HTR-8/SVneo (cell line): ENCODE measurements at regions not wholly inside any gene's neighbourhood (a gene's known extent, or its start where the extent isn't known, plus 50 kb on each side); places are given as distances from the start of the nearest gene placed in this dataset.

ENCODE experiments used
- DNase-seq: peaks from one replicate; pipeline ENCODE4 v3.0.0; 2011; ENCODE audit warnings: low spot score, mixed read lengths; ENCODE audit not compliant: insufficient read length
- FAIRE-seq: peaks from 2 replicates; lab custom pipeline; 2011; peaks lifted over from hg19 to GRCh38; lab: Jason Lieb, UNC

- FAIRE-seq, result no peak
- DNase-seq, result peak; percentile 3
Measured at GRCh38 chrX:67780694-67781109, 236.9 kb downstream of the AR start.

GRCh38 chrX:67781132-67781531, 237.3 kb downstream of the AR start:
- DNase-seq, result no peak

GRCh38 chrX:67784712-67785111, 240.9 kb downstream of the AR start:
- FAIRE-seq, result no peak
- no peak for DNase-seq

More at GRCh38 chrX:67781132-67781531, 237.3 kb downstream of the AR start:
- no peak for FAIRE-seq

- DNase-seq (no peak), FAIRE-seq (no peak)
Measured at GRCh38 chrX:67787196-67787595, 243.4 kb downstream of the AR start.

GRCh38 chrX:67789536-67789935, 245.7 kb downstream of the AR start:
- DNase-seq (no peak), FAIRE-seq (no peak)
